GM19035 (cell line): ENCODE measurements at regions not wholly inside any gene's neighbourhood (a gene's known extent, or its start where the extent isn't known, plus 50 kb on each side); places are given as distances from the start of the nearest gene placed in this dataset.

Experiments
- ATAC-seq: cut with Tn5 transposase; IDR thresholded peaks from one replicate; pipeline ENCODE4 v1.9.1; 2021; ENCODE audit not compliant: unreplicated experiment

DNA sequence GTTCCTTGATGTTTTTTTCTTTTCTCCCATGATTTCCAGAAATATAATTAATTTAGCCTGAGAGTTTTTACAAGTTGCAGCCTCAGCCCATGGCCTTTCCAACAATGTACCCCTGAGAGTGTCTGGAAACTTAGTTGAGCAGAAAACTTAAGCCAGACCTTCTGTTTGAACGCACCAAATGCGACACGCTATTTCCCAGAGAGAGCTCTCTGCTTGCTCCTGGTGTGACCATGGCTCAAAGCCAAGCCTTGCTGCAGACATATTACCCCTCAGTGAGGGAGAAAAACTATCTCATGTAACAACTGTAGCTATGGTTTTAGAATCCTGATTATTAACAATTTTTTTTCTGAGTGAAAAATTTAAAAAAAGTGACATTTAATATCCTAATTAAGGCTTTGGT, 1204.5 kb upstream of the SLC10A2 start:
- no peak for ATAC-seq

DNA sequence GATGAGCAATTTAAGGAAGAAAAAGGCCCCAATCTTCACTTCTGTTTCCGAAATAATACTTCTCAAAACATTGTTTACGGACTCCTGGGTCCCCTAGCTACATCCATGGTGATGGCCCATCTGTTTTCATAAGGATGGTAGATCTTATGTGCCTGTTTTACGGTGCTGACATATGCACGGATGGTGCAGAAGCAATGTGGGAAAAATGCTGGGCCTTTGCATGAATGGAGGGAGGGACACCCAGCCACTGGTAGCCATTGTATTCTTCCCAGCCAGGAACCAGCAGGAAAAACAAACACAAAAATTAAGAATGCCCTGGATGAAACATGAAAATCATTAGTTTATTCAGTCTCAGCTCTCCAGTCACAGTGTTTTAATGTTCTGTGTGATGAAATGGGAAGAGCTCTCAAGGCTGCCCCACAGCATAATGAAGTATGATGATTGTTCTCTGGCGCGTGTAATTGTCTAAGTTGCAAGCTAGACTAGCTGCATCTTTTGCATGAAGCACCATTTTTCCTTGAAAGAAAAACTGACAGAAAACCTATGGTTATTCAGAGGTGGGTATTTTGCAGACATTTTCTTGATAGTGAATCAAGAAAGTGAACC, 1201.1 kb upstream of the SLC10A2 start:
- no peak for ATAC-seq

DNA sequence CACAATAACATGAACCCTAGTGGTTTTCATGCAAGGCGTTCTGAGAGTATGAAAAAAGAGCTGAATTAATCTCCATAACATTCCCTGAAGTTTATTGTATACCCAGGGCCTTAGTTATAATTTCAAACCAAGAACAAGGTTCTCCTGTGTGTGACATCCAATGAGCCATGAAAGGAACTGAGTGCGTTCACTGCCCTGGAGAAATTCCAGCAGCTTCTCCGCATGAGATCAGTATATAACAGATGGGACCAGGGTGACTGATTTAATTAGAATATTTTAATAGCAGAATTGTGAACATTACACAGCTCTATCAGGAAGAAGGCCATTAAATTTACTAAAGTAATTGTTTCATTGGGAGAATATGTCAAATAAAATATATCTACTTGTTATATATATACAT, 1190.5 kb upstream of the SLC10A2 start:
- ATAC-seq = no peak

DNA sequence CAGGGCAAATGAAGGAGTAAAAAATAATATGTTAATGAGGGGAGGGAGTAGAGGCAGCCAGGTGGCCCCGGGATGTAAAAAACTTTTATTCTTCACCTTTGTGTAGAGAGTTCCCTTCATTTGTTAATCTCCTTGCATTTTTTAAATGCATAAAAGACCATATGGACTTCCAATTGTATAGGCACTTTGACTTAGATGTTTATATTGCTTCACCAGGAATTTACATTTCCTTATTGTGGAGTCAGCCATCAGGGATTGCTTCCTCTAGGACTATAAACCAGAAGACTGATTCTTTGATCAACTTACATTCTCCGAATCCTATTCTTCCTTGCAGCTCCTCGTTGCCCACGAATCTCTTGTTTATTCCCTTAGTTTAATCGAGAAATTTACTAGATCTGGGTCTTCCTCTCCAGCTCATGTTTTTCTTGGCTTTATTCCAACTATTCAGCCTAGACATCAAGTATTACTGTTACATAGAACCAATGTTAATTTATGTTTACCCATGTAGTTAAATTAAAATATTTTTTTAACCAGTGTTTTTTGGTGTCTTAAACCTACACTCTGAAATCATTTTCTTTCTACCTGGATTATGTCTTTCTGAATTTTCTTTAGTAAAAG, 1187.0 kb upstream of the SLC10A2 start:
- ATAC-seq = no peak

DNA sequence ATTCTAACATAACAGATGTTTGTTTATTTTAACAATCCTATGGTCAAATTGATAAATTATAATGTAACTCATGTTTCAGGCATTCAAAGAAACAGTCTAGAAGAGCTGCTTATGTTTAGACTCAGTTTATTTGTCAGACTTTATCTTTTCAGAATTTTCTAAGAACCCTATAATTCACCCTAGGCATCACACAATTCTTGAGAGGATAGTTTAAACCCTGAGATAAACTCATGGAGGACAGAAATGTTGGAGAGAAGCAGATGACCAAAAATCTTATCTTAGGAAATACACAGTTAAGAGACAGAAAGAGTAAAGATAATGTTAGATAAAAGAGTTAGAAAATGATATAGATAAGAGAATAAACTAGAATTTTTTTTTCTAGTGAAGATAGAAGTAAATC, 1185.7 kb upstream of the SLC10A2 start:
- no peak for ATAC-seq

DNA sequence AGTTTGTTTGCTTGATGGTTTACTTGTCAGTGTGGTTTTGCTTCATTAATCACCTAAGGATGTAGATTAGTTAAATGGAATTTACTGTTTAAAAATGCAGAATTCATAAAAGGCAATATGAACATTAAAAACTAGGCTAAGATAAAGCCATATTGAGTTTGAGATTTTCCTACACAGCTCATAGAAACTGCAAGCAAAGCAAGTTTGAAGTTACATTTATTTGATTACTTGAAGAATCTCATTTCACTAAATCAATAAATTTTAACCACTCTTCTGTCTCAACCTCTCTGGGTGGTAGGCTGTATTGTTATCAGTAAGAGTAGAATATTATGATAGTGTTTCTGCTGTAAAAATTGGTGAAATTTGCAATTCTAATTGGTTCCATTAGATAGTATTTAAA, 1180.7 kb upstream of the SLC10A2 start:
- ATAC-seq = no peak

DNA sequence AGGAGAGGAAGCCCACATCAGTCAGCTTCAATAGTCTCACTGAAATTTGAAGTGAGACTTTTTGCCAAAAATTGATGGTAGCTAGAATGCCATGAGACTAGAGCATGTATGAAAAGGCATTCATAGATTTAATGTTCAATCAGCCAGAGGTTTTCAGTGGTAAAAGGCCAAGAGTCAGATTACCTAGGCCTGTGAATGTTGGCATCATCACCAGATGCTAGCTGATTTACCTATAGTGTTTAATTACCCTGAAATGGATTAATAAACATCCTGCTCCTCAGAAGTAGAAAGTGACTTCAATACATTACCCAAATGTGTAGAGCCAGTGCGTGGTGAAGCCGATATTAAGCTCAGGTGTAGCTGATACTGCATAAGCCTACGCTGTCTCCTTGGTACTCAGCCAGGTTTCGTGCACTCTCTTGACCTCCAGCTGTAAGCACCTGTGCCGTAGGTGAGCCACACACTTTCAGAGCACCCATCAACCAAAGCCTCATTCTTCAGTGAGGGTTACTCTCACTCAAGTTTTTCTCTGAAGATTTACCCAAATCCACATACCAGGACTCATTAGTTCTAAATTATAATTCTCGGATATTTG, 1140.3 kb upstream of the SLC10A2 start:
- no peak for ATAC-seq

DNA sequence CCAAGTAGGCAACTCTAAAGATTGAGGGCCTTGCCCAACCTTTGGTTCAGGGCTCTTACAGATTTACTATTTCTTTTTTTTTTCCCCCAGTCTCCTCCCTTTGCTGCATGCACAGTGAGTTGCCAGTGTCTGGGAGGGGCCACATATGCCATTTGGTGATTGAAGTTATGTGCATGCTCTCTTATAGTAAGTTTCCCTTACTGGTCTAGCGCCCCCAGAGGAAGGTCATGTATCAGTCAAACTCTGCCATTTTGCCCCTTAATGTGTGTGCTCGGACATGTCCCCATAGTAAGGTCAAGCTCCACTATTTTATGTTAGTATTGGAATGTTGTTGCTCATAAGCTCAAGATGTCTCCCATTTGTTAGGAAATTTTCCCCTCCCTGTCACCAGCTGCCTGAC, 1138.0 kb upstream of the SLC10A2 start:
- ATAC-seq = no peak

DNA sequence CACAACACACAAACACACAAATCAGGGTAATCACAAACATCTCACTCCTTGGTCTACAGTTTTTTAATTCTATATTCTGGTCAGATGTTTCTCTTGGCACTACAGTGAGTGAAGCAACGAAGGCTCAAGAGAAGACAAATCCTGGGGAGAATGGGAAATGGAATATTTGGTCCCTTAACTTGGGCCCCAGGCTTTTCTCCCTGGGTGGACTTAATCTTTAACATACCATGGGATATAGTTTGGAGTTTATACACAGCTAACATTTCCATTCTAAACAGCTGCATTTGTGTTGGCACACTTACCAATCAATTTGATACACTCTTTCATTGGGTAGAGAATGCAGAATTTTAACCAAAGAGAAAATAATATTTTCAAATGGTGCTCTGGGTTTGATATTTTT, 1132.6 kb upstream of the SLC10A2 start:
- no peak for ATAC-seq

DNA sequence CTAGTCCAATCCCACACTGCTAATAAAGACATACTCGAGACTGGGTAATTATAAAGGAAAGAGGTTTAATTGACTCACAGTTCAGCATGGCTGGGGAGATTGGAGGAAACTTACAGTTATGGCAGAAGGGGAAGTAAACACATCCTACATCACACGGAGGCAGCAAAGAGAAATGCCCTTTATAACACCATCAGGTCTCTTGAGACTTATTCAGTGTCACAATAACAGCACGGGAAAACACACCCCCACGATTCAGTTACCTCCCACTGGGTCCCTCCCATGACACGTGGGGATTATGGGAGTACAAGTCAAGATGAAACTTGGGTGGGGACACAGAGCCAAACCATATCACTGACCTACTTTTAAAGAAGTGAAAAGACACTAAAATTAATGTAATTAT, 1130.4 kb upstream of the SLC10A2 start:
- no peak for ATAC-seq

DNA sequence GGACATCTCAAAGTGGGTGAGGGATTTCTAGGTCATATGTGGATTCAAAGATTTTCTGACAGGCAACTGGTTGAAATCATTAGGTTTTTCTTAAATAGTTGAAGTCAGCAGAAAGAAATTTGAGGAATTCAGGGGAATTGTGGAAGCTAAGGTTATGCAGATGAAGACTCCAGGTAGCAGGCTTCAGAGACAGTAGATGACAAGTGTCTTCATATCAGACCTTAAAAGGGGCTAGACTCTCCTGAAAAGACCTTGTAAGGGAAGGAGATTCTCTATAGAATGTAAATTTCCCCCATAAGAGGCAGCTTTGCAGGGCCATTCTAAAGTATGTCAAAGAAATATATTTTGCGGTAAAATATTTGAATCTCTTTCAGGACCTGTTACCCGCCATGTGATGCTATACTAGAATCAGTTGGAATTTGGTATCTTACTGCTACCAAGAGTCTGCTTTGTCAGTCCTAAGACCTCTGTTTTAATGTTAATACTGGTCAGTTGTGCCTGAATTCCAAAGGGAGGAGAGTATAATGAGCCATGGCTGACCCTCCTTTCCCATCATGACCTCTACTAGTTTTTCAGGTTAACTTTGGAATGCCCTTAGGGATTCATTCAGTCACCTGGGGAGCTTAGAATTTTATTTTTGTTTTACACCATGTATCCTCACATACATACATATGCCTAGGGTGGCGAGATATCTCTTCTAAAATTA, 1115.5 kb upstream of the SLC10A2 start:
- no peak for ATAC-seq

DNA sequence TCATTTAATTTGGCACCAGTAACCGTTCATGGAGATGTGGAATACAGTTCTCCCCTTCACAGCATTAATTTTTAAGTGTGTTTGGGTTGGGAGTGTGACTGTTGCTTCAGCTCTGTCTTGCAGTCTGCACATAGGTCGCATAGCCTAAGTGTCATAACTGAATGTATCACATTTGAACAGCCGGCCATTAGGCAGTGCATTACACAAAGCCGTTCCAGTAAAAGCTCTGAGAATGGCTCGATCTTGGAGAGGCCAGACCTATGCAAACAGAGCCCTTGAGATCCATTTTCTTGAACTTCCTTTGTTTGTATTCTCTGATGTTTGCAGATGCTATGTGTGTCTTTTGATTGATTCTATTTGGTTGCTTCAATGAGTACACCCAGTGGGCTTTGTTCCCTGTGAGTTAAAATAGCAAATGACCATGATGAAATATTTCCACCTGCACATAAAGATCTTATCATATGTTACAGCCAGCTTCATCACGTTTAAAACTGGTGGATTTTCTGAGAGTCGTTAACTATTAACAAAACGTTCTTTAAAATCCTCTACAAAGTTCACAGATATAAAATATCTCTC, 1104.9 kb upstream of the SLC10A2 start:
- ATAC-seq = no peak

DNA sequence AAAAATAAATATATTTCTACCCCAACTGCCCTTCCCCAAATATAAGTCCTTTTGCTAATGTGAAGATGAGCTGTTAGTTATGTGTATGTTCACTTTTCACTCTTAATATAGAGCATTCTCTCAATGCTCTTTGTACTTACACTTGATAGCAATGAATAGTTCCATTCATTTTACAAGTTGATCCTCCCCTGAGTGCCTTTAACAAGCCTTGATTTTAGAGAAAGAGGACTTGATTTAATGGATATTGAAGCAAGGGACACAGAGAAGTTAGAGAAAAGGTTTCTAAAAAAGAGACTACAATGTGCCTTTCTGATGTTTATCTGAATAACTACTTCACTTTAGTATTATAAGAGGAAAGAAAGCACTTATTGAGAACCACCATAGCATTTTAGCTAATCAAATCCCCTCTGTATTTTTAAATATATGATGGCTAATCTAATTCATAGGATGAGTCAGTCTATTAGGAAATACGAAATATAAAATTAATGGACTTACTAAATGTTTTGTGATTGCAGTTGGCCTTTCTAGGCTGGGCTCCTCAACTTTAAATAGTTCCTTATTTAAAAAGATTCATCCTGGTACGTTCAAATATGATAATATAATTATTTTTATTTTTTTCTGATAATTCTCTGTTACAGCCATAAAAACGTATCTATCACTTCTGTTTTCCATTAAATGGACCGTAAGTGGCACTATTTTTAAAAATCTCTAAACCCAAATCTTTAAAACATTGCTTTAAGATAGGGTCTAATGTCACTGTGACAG, 1097.8 kb upstream of the SLC10A2 start:
- ATAC-seq = no peak

DNA sequence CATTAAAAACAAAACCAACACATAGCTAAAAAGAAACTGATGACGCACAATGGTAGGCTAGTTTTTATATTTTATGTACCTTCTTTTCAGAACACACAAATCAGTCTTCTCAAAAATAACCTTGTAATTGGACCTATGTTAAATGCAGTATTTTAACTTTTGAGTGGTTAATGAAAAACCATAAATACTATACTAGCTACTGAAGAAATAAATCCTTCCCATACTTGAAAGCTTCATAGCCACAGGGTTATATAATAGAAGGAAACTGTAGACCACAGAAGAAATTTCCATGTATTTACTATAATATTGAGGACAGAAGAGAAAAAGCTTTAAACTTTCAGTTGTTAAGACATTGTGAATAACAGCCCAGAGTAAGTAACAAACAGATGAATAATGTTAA, 1094.3 kb upstream of the SLC10A2 start:
- ATAC-seq = no peak

DNA sequence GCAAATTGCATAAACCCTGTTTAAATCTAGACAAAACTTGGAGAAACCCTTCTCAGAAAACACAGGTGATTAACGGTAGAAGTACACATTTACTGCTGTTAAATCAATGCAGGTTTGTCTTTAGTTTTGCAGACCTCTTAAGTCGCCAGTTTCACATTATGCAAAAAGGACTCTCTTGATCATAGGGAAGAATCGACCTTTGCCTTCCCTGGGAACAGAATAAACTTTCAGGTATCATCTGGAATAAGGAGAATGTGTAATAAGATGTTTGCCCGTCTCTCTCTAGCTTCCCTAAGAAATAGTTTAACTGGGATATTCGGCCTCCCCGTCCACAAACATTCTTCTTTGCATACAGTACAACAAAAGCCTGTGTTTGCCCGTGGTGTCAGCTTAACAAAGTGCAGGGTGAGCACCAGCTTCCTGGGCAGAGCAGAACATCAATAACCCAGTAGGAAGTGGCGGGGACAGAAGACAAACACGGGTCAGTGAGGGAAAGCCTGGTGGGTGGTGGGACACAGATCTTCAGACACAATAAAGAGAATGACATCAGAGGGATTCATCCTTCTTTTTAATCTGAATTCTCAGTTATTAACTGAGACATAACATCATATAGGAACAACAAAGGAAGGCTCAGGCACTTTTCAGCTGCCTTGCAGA, 1077.7 kb upstream of the SLC10A2 start:
- no peak for ATAC-seq

DNA sequence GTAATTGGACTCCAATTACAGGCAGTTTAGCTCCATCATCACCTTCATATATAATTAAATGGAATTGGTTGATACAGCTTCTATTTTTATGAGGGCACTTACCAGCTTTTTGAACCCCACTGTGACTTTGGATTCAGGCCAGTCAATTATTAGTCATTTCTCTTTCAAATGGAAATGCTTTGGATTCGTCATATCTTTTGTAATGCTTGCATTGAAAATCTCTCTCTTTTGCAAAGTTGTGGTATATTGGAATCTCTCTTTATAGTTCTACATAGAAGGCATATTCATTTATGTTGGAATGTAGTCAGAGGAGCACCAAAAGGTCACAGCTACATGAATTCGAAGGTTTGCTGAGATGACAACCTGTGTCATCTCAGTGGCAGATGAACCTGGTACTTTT, 1074.3 kb upstream of the SLC10A2 start:
- no peak for ATAC-seq

DNA sequence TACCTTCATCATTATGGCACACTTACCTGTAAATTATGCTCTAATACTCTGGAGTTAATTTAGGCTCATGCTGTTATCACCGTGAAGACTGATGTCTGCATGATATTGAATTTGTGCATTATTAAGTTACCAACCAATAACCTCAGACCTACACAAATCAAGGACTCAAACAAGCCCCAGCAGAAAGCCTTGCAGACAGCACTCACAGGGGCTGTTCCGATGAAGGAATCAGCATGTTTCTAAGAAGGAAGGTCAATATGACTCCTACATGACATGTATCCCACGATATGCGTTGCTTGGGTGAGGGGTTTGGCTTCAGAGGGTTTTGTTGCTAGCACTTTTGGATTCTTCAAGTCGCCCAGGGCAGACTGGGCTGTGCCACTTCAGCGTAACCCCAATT, 1071.2 kb upstream of the SLC10A2 start:
- no peak for ATAC-seq

DNA sequence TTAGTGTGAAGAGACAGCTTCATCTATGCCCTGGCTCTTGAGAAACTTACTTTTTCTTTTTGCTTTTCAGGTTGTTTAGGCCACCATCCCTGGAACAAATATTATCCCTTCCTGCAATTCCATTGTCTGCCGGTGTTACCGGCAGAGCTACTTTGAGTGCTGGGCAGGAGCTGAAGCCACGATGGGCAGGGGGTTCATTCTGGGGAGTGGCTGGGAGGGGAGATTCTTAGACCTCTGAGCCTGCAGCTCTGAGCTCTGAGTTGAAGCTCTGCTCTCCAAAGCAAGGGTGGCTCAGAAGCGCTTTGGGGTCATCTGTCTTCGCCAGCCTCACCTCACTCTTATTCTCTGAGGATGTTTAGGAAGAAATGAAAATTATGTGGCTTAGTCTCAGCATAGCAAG, 1066.6 kb upstream of the SLC10A2 start:
- ATAC-seq = no peak

DNA sequence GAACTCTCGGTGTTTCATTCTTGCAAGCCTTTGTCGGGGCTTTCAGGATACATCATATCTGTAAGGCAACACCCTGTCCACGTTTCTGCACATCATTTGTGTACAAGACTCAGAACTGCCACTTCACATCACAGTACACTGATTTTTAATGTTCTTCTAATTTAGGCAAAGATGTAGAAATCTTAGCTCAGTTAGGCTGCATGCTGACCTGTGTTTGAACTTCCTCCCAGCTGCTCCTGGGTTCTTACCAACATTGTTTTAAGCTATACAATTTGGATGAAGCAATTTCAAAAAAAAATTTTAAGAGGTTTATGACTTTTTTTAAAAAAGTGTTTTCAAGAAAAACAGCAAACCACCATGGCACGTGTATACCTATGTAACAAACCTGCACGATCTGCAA, 1047.9 kb upstream of the SLC10A2 start:
- ATAC-seq = no peak

DNA sequence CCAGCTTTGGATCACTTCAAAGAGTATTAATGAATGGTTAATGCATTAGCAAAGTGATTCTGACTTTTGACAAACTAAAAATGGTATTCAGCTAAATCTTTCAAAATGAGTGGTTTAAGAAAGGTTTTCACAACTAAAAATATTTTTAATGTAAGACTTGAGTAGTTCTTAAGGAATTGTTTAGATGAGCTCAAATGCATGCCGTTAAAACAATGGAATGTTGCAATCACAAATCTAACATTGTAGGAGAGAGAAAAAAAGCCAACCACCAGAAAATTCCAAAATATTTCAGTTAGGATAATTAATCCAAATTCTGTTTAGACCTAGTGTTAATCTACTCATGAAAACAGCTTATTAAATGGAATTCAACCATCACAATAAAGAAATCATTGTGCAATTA, 1044.8 kb upstream of the SLC10A2 start:
- no peak for ATAC-seq
